NCI-H2196 (cell line): ENCODE measurements at regions not wholly inside any gene's neighbourhood (a gene's known extent, or its start where the extent isn't known, plus 50 kb on each side); places are given as distances from the start of the nearest gene placed in this dataset.

Experiments used
- DNase-seq: peaks from one replicate; lab custom pipeline; 2025; ENCODE audit not compliant: unreplicated experiment; lab: John Stamatoyannopoulos, UW

- DNase-seq, result no peak
Measured at GRCh38 chr2:42941633-42942176, 149.3 kb upstream of the HAAO start.

GRCh38 chr2:42939411-42940206 lies 147.2 kb upstream of the HAAO start:
- DNase-seq, result no peak

GRCh38 chr2:42938671-42939370 lies 146.4 kb upstream of the HAAO start:
- no peak for DNase-seq

GRCh38 chr2:42937171-42937875 lies 144.9 kb upstream of the HAAO start:
- DNase-seq, result no peak

GRCh38 chr2:42935692-42936671 lies 143.6 kb upstream of the HAAO start:
- DNase-seq, result no peak

- no peak for DNase-seq
Measured at GRCh38 chr2:42934580-42935186, 142.3 kb upstream of the HAAO start.

- DNase-seq, result no peak
Measured at GRCh38 chr2:42933824-42934254, 141.5 kb upstream of the HAAO start.

GRCh38 chr2:42932271-42933151 lies 140.1 kb upstream of the HAAO start:
- no peak for DNase-seq

GRCh38 chr2:42931818-42932195 lies 139.4 kb upstream of the HAAO start:
- DNase-seq, result no peak

- no peak for DNase-seq
Measured at GRCh38 chr2:42931146-42931817, 138.9 kb upstream of the HAAO start.

- no peak for DNase-seq
Measured at GRCh38 chr2:42930025-42930581, 137.7 kb upstream of the HAAO start.

GRCh38 chr2:42929546-42930024 lies 137.2 kb upstream of the HAAO start:
- DNase-seq, result no peak

GRCh38 chr2:42928692-42929545 lies 136.5 kb upstream of the HAAO start:
- DNase-seq, result no peak

GRCh38 chr2:42928161-42928691 lies 135.8 kb upstream of the HAAO start:
- no peak for DNase-seq

- no peak for DNase-seq
Measured at GRCh38 chr2:42927334-42928160, 135.2 kb upstream of the HAAO start.
